Body of pancreas (tissue), 4 donors: ENCODE measurements at regions not wholly inside any gene's neighbourhood (a gene's known extent, or its start where the extent isn't known, plus 50 kb on each side); places are given as distances from the start of the nearest gene placed in this dataset.

Experiments used
- POLR2A ChIP-seq, 3 donors: fragments of 450-650 bp; IDR thresholded peaks; one replicate each; pipeline ENCODE4 v1.6.1; 2016; ENCODE audit warnings: antibody characterized with exemption in 3 of 3, mild to moderate bottlenecking in 2 of 3
- TF ChIP-seq, protein P1 (sequence below), 7 experiments: fragments of 450-650 bp in 4 of 7; fragments of 200-600 bp in 3 of 7; sonication (generic) in 3 of 7; IDR thresholded peaks; one replicate each; pipeline ENCODE4 v1.5.1; 2016 to 2019; ENCODE audit warnings: antibody characterized with exemption in 7 of 7

GRCh38 chr6:112618849-112619248 lies 271.7 kb downstream of the RFPL4B start:
- TF ChIP-seq, protein P1, sequence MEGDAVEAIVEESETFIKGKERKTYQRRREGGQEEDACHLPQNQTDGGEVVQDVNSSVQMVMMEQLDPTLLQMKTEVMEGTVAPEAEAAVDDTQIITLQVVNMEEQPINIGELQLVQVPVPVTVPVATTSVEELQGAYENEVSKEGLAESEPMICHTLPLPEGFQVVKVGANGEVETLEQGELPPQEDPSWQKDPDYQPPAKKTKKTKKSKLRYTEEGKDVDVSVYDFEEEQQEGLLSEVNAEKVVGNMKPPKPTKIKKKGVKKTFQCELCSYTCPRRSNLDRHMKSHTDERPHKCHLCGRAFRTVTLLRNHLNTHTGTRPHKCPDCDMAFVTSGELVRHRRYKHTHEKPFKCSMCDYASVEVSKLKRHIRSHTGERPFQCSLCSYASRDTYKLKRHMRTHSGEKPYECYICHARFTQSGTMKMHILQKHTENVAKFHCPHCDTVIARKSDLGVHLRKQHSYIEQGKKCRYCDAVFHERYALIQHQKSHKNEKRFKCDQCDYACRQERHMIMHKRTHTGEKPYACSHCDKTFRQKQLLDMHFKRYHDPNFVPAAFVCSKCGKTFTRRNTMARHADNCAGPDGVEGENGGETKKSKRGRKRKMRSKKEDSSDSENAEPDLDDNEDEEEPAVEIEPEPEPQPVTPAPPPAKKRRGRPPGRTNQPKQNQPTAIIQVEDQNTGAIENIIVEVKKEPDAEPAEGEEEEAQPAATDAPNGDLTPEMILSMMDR (IDR thresholded peaks at IDR 0.05): no peak
- no peak for TF ChIP-seq POLR2A (IDR thresholded peaks at IDR 0.05)
